Smooth muscle cell (in vitro differentiated cells): ENCODE measurements at regions not wholly inside any gene's neighbourhood (a gene's known extent, or its start where the extent isn't known, plus 50 kb on each side); places are given as distances from the start of the nearest gene placed in this dataset.
"Not testable (repeated sequence)": the region's sequence is repeated elsewhere in the genome, so short reads cannot be mapped to it uniquely, and the experiment has no call there.

Experiments used
- DNase-seq: peaks from one replicate; lab custom pipeline; 2025; ENCODE audit not compliant: unreplicated experiment; lab: John Stamatoyannopoulos, UW
- H2AFZ ChIP-seq: fragments of 200-600 bp; sonication (generic); 2 replicates; pipeline ENCODE4 v1.6.0; 2016; ENCODE audit warnings: antibody characterized with exemption, low read depth, mild to moderate bottlenecking
- H3F3A ChIP-seq: fragments of 200-600 bp; sonication (generic); 2 replicates; pipeline ENCODE4 v1.6.0; 2017; ENCODE audit warnings: antibody characterized with exemption, low read depth
- H3K27ac ChIP-seq: fragments of 200-600 bp; sonication (generic); 2 replicates; pipeline ENCODE4 v1.5.1; 2016; ENCODE audit warnings: low read depth, mild to moderate bottlenecking
- H3K27me3 ChIP-seq: fragments of 200-600 bp; sonication (generic); 2 replicates; pipeline ENCODE4 v1.6.1; 2016; ENCODE audit warnings: low read depth, mild to moderate bottlenecking
- H3K36me3 ChIP-seq: fragments of 200-600 bp; sonication (generic); 2 replicates; pipeline ENCODE4 v1.5.1; 2016; ENCODE audit warnings: low read depth
- H3K4me1 ChIP-seq: fragments of 200-600 bp; sonication (generic); 2 replicates; pipeline ENCODE4 v1.5.1; 2016; ENCODE audit warnings: low read depth
- H3K4me2 ChIP-seq: fragments of 200-600 bp; sonication (generic); 2 replicates; pipeline ENCODE4 v1.6.0; 2016; ENCODE audit warnings: mild to moderate bottlenecking
- H3K4me3 ChIP-seq: fragments of 200-600 bp; sonication (generic); 2 replicates; pipeline ENCODE4 v1.5.1; 2016; ENCODE audit warnings: mild to moderate bottlenecking
- H3K79me2 ChIP-seq: fragments of 200-600 bp; sonication (generic); 2 replicates; pipeline ENCODE4 v1.6.0; 2016; ENCODE audit warnings: low read depth, mild to moderate bottlenecking
- H3K9ac ChIP-seq: fragments of 200-600 bp; sonication (generic); 2 replicates; pipeline ENCODE4 v1.6.0; 2016; ENCODE audit warnings: low read depth
- H3K9me3 ChIP-seq: fragments of 200-600 bp; sonication (generic); replicated peaks from 2 replicates; pipeline ENCODE4 v1.5.1; 2016; ENCODE audit warnings: low read depth
- H4K20me1 ChIP-seq: fragments of 200-600 bp; sonication (generic); 2 replicates; pipeline ENCODE4 v1.6.0; 2016; ENCODE audit warnings: low read depth
- CTCF ChIP-seq: fragments of 200-600 bp; sonication (generic); IDR thresholded peaks from 2 replicates; pipeline ENCODE4 v1.5.1; 2017; ENCODE audit warnings: borderline replicate concordance, mild to moderate bottlenecking, antibody characterized with exemption; ENCODE audit not compliant: insufficient read depth, poor library complexity, severe bottlenecking
- whole genome bisulfite sequencing: methylation state at CpG from one replicate; pipeline ENCODE4 v1.1.7; 2016; ENCODE audit warnings: low lambda C conversion rate; 5-methylcytosine and 5-hydroxymethylcytosine counted together

GRCh38 chr9:26216702-26217101, 538.5 kb upstream of the TUSC1 start:
- Histone ChIP-seq H4K20me1 (no peaks in the 10 kb centered on the region), H3K36me3 (no peaks in the 10 kb centered on the region), H3K27ac (no peak overlapping the region), H3K4me3 (no peak overlapping the region), H3K4me1 (no peaks in the 10 kb centered on the region), H3K9ac (no peak overlapping the region), H3K27me3 (no peaks in the 10 kb centered on the region), H3K79me2 (no peaks in the 10 kb centered on the region), H2AFZ (no peak overlapping the region), H3K4me2 (no peak overlapping the region), H3F3A (no peaks in the 10 kb centered on the region), H3K9me3 (no peaks in the 10 kb centered on the region)
- TF ChIP-seq CTCF, result no peak
- no peak for DNase-seq
- 73% methylated on average over 1 of the region's 1 CpG for WGBS

- not testable (repeated sequence) for H3K27ac ChIP-seq, H3K4me2 ChIP-seq, H2AFZ ChIP-seq, DNase-seq, H4K20me1 ChIP-seq, H3K9me3 ChIP-seq, H3K9ac ChIP-seq, H3K27me3 ChIP-seq, H3K79me2 ChIP-seq, H3K4me1 ChIP-seq, H3F3A ChIP-seq, H3K4me3 ChIP-seq, H3K36me3 ChIP-seq
- WGBS, result 96% methylated on average over 40 of the region's 61 CpGs
These were observed 536.6 kb upstream of the TUSC1 start for GRCh38 chr9:26214713-26215444.

- no peaks in the 10 kb centered on the region for H3K27me3 ChIP-seq
- no peak for TF ChIP-seq CTCF
- no peaks in the 10 kb centered on the region for H3F3A ChIP-seq
- no peak overlapping the region for H2AFZ ChIP-seq
- no peaks in the 10 kb centered on the region for H3K36me3 ChIP-seq
- no peak overlapping the region for H3K9ac ChIP-seq
- WGBS, result 66% methylated on average over 6 of the region's 6 CpGs
- H4K20me1 ChIP-seq, result no peaks in the 10 kb centered on the region
- H3K27ac ChIP-seq, result no peak overlapping the region
- H3K9me3 ChIP-seq, result no peaks in the 10 kb centered on the region
- no peak overlapping the region for H3K4me3 ChIP-seq
- H3K4me1 ChIP-seq, result peaks cover 5% of the 10 kb centered on the region
- no peaks in the 10 kb centered on the region for H3K79me2 ChIP-seq
- DNase-seq, result no peak
- no peak overlapping the region for H3K4me2 ChIP-seq
These were observed 532.2 kb upstream of the TUSC1 start for GRCh38 chr9:26210338-26210851.

GRCh38 chr9:26205261-26205660, 527.0 kb upstream of the TUSC1 start:
- Histone ChIP-seq H3K27ac (no peak overlapping the region), H3F3A (no peaks in the 10 kb centered on the region), H3K79me2 (no peaks in the 10 kb centered on the region), H4K20me1 (no peaks in the 10 kb centered on the region), H3K4me1 (peaks cover 4% of the 10 kb centered on the region), H3K9me3 (no peaks in the 10 kb centered on the region), H2AFZ (no peak overlapping the region), H3K9ac (no peak overlapping the region), H3K27me3 (no peaks in the 10 kb centered on the region), H3K36me3 (no peaks in the 10 kb centered on the region), H3K4me2 (no peak overlapping the region), H3K4me3 (no peak overlapping the region)
- no peak for TF ChIP-seq CTCF
- 97% methylated on average over 3 of the region's 3 CpGs for WGBS
- DNase-seq, result no peak
